H1 (cell line): ENCODE measurements at regions not wholly inside any gene's neighbourhood (a gene's known extent, or its start where the extent isn't known, plus 50 kb on each side); places are given as distances from the start of the nearest gene placed in this dataset.

ENCODE experiments used
- CBX8 ChIP-seq: fragments of 300-800, 300-1000 bp; sonication (generic); IDR thresholded peaks from 2 replicates; pipeline ENCODE4 v1.7.1; 2016; ENCODE audit warnings: low read depth, low read length, borderline replicate concordance
- CHD7 ChIP-seq: fragments of 300-600 bp; sonication (generic); IDR thresholded peaks from 2 replicates; pipeline ENCODE4 v1.7.1; 2012; ENCODE audit warnings: low read length, moderate library complexity, mild to moderate bottlenecking, inconsistent platforms; ENCODE audit not compliant: insufficient replicate concordance
- FOSL1 ChIP-seq: IDR thresholded peaks from 2 replicates; pipeline ENCODE4 v1.6.1; 2011; ENCODE audit warnings: mild to moderate bottlenecking, low read depth, low read length, moderate library complexity; ENCODE audit not compliant: insufficient read depth
- HDAC2 ChIP-seq, 2 experiments: fragments of 300-600 bp in 1 of 2; sonication (generic) in 1 of 2; IDR thresholded peaks; 2 replicates each; pipeline ENCODE4 v1.6.1; 2011 to 2012; ENCODE audit warnings: low read depth in 2 of 2, low read length in 2 of 2, mild to moderate bottlenecking in 2 of 2, moderate library complexity in 2 of 2, borderline replicate concordance in 1 of 2, inconsistent platforms in 1 of 2
- HDAC6 ChIP-seq: IDR thresholded peaks from one replicate; pipeline ENCODE4 v1.7.1; 2012; ENCODE audit warnings: low read depth, mild to moderate bottlenecking, inconsistent platforms, low read length, moderate library complexity
- RAD21 ChIP-seq, 2 experiments: IDR thresholded peaks in 1 of 2; conservative IDR thresholded peaks in 1 of 2; 2 replicates each; pipeline ENCODE4 v1.6.1; 2011; ENCODE audit warnings: low read depth in 2 of 2, low read length in 2 of 2, improper control_type of control experiment in 1 of 2, inconsistent platforms in 1 of 2, mild to moderate bottlenecking in 1 of 2, moderate library complexity in 1 of 2
- RBBP5 ChIP-seq: IDR thresholded peaks from 2 replicates; pipeline ENCODE4 v1.7.1; 2012; ENCODE audit warnings: low read depth, mild to moderate bottlenecking, inconsistent platforms, low read length, moderate library complexity, borderline replicate concordance
- RNF2 ChIP-seq: fragments of 200-900, 300-1000 bp; sonication (generic); IDR thresholded peaks from 2 replicates; pipeline ENCODE4 v1.7.1; 2016; ENCODE audit warnings: borderline replicate concordance, low read depth, mild to moderate bottlenecking, antibody characterized with exemption, low read length; ENCODE audit not compliant: poor library complexity, severe bottlenecking; ENCODE audit errors: missing control alignments
- SIX5 ChIP-seq: IDR thresholded peaks from 2 replicates; pipeline ENCODE4 v1.6.1; 2011; ENCODE audit warnings: mild to moderate bottlenecking, low read depth, low read length
- SUZ12 ChIP-seq: fragments of 200-600 bp; sonication (generic); IDR thresholded peaks from 2 replicates; pipeline ENCODE4 v1.6.1; 2012; ENCODE audit warnings: mild to moderate bottlenecking, inconsistent platforms, low read length, moderate library complexity, mixed read lengths

GRCh38 chr17:72400863-72401262 lies 280.0 kb downstream of the SOX9 start (continued):
- TF ChIP-seq CHD7 (no peak), RBBP5 (no peak), FOSL1 (no peak), HDAC6 (no peak), SUZ12 (no peak), RAD21 (IDR thresholded peaks at IDR 0.05 in 1 of 2, conservative IDR thresholded peaks at IDR 0.05 in 1 of 2; ENCODE audit: low read depth in 2 of 2, low read length in 2 of 2) (no peak), HDAC2 (IDR thresholded peaks at IDR 0.05; ENCODE audit: borderline replicate concordance in 1 of 2, low read depth in 2 of 2, low read length in 2 of 2) (no peak), CBX8 (no peak), RNF2 (no peak), SIX5 (no peak)
